Fibroblast of villous mesenchyme (primary cell): ENCODE measurements at regions not wholly inside any gene's neighbourhood (a gene's known extent, or its start where the extent isn't known, plus 50 kb on each side); places are given as distances from the start of the nearest gene placed in this dataset.

ENCODE experiments used
- DNase-seq: peaks from one replicate; pipeline ENCODE4 v3.0.0-alpha.2; 2010; ENCODE audit warnings: low read depth
- H3K4me3 ChIP-seq: 2 replicates; pipeline ENCODE4 v1.5.1; 2011; ENCODE audit warnings: low read depth, mild to moderate bottlenecking, low read length
- TF ChIP-seq, protein P1 (sequence below): IDR thresholded peaks from 2 replicates; pipeline ENCODE4 v1.5.1; 2012; ENCODE audit warnings: low read depth, mild to moderate bottlenecking, low read length; ENCODE audit not compliant: insufficient read depth

DNA sequence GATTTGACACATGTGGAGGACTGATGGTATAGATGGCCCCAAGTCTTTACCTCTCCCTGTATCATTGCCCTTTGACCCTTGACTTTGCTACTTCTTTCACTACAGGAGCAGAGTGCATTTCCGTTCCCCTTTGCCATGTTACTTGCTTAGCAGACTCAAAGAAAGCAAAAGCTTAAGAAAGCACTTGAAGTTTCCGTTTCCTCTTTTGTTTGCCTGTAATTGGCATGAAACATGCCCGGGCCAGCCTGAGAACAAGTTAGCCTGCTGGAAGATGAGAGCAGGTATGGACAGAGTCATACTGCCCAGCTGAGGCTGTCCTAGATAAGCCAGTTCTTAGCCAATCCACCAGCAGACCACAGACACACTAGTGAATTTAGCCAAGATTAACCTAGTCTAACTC, 206.0 kb downstream of the BCOR start:
- DNase-seq, result peak; percentile 22
- H3K4me3 ChIP-seq, result no peak overlapping the region
- TF ChIP-seq, protein P1, sequence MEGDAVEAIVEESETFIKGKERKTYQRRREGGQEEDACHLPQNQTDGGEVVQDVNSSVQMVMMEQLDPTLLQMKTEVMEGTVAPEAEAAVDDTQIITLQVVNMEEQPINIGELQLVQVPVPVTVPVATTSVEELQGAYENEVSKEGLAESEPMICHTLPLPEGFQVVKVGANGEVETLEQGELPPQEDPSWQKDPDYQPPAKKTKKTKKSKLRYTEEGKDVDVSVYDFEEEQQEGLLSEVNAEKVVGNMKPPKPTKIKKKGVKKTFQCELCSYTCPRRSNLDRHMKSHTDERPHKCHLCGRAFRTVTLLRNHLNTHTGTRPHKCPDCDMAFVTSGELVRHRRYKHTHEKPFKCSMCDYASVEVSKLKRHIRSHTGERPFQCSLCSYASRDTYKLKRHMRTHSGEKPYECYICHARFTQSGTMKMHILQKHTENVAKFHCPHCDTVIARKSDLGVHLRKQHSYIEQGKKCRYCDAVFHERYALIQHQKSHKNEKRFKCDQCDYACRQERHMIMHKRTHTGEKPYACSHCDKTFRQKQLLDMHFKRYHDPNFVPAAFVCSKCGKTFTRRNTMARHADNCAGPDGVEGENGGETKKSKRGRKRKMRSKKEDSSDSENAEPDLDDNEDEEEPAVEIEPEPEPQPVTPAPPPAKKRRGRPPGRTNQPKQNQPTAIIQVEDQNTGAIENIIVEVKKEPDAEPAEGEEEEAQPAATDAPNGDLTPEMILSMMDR, result no peak

DNA sequence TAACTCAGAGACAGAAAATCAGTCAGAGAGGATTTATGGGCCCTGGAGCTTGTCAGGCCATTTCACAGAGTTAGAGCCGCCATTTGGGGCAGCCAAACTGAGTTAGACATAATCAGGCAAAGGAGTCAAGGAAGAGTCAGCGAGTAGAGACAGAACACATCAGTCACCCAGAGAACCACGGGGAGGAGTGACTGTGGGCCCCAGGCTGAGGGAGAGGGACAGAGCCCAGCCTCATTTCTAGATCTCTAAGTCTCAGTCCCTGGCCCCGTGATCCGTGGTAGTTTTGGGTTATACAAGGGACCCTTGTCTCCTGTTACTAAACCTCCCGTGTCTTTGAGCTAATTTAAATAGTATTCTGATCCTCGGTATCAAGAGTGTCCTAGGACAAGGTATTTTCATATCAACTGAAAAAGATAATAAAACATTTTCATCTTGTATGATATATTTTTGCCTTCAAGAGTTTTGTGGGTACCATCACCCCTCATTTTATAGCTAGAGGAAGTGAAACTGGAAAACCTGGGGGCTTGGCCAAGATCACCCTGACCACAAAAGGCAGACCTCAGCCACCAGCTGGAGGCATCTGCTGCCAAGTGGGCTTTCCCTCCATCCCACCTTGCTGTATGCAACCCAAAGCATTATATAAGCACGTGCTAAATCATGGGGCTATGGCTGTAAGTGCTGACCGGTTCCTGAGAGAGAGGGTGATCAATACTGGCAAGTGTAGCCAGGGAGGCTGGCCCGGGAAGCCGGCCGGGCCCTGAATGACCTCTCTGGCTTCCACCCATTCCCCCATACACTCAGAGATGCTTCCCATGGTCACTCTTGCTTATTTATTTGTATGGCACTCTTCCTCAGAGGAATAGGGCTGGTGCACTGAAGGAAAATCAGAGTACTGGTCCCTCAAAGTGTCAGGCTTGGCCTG, 204.1 kb downstream of the BCOR start:
- TF ChIP-seq, protein P1, result no peak
- no peak for DNase-seq
- no peak overlapping the region for H3K4me3 ChIP-seq

DNA sequence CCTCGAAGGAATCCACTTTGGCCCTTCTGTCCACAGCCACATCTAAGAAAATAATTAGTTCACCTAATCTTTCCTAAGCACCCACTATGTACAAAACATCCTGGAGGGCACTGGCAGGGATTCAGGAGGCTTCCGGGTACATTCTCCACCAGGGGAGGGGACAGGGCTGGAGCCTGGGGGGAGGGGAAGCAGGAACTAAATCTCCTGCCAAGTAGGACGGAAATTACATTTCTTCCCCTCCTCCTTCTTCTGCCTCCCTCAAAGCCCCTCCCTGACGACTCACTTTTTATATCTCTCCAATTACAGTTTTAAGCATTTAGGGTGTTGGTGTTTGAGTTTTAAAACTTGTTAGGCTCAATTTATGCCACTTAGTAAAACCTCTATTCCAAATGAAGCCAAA, 203.1 kb downstream of the BCOR start:
- no peak overlapping the region for H3K4me3 ChIP-seq
- no peak for DNase-seq
- TF ChIP-seq, protein P1, result no peak

DNA sequence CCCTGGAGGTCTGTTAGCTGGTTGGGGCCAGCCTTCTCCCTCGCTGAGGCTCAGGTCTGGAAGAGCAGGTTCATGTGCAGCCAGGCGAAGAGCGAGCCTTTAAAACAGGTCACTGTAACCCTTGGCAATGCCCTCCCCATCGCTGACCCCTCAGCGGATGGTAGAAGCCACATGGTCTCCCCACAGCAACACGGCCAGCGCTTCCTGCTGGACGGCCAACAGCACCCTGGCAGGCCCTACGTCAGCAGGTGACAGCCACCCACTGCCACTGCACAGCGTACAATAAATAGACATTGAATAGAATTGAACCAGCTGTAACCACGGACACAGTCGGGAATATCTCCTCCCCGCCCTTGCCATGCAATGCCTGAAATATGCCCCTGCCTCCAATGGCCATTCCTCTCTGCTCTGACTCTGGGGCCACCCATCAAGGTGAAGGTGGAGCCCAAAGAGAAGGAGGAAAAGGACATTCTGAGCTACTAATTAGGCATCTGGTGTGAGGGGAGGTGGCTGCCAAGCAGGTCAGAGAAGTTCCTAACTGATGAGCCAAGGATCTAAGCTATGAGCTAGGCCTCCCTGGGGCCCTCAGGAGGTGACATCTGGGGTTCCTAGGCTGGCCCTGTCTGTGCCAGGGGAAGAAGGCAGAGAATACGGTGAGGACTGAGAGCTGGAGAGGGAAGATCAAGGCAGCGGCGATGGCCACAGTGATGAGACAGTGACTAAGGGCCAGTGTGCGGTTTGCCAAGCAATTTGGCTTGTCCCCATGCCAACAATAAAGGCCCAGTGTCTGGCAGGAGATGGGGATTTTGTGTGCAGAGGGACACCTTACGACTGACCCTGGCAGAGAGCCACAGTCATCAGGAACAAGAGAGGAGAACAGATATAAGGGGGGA, 202.3 kb downstream of the BCOR start:
- TF ChIP-seq, protein P1, result no peak
- no peak overlapping the region for H3K4me3 ChIP-seq
- no peak for DNase-seq

DNA sequence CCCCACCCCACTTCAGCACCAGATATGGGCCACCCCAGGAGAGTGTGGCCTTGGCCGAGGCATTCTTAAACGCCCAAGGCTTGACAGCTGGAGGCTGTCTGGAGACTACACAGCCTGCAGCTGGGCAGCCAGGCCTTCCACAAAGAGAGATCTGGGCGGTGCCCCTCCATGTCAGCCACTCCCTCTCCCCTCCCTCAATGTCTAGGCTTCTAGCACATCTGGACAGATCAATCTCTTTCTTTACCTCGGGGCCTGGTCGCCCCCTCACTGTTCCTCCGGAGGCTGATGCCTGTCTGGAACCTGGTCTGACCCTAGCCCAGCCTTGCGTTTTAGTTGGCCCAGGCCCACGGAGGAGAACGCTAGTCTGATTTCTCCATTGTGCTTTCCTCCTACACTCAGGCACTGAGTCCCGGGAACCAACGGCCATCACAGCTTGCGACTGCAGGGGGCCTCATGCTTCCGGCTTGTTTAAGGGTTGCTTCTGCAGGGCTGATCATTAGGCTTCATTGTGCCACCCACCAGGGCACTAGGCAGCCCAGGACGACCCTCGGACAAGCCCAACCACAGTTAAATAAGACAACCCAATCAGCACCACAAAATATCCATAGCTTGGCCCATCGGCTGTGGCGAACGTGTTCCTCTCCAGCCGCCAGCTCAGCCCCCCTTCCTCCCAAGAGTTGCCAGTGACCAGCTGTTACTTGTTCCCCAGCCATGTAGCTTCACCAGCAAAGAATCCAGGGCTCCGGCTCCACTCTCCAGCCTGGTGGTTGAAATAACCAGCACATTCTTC, 200.6 kb downstream of the BCOR start:
- H3K4me3 ChIP-seq, result no peak overlapping the region
- TF ChIP-seq, protein P1, result no peak
- DNase-seq, result peak; percentile 63

DNA sequence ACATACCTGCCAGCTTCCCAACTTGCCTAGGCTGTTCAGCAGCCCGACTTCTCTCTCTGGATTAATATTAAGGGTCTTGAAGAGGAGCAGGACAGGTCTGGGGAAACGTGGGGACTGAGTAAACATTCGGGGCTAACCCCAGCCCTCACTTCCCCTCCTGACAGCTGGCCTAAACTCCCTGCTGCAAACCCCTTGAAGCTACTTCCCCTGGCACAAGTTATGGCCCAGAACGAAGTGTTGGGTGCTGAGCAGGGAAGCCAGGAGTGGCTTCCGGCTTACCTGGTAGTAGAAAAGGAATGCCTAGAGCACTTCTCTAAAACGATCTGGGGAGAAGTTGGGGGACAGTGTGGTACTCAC, 200.0 kb downstream of the BCOR start:
- H3K4me3 ChIP-seq, result no peak overlapping the region
- no peak for DNase-seq
- TF ChIP-seq, protein P1, result no peak
